ENCODE measurements at regions not wholly inside any gene's neighbourhood (a gene's known extent, or its start where the extent isn't known, plus 50 kb on each side); places are given as distances from the start of the nearest gene placed in this dataset.

GRCh38 chr6:62391358-62391757, 105.3 kb upstream of the KHDRBS2 start:
- Histone ChIP-seq H3K27ac (no peak overlapping the region), H3F3A (ENCODE audit: low read depth) (peaks cover 6% of the 10 kb centered on the region), H3K27me3 (no peaks in the 10 kb centered on the region), H3K36me3 (no peaks in the 10 kb centered on the region), H3K4me3 (no peak overlapping the region), H3K9ac (no peak overlapping the region), H3K4me1 (peaks cover 16% of the 10 kb centered on the region), H3K4me2 (no peak overlapping the region), H3K79me2 (ENCODE audit: low read depth) (no peaks in the 10 kb centered on the region), H4K20me1 (ENCODE audit: low read depth) (no peaks in the 10 kb centered on the region), H3K9me3 (ENCODE audit: low read depth) (no peaks in the 10 kb centered on the region), H2AFZ (replicated peaks) (no peak overlapping the region)
- Mint-ChIP-seq H3K27ac (no peak overlapping the region), H3K27me3 (ENCODE audit: insufficient read depth, low read depth) (no peaks in the 10 kb centered on the region), H3K4me1 (peaks cover 10% of the 10 kb centered on the region), H3K36me3 (no peaks in the 10 kb centered on the region), H3K9me3 (no peaks in the 10 kb centered on the region), H3K4me3 (no peak overlapping the region)
- no peak for TF ChIP-seq EZH2phosphoT487 (IDR thresholded peaks at IDR 0.05)
- TF ChIP-seq CTCF (IDR thresholded peaks at IDR 0.05), result no peak
- TF ChIP-seq EZH2 (IDR thresholded peaks at IDR 0.05), result no peak
- no peak for DNase-seq (ENCODE audit: low spot score)

DNA sequence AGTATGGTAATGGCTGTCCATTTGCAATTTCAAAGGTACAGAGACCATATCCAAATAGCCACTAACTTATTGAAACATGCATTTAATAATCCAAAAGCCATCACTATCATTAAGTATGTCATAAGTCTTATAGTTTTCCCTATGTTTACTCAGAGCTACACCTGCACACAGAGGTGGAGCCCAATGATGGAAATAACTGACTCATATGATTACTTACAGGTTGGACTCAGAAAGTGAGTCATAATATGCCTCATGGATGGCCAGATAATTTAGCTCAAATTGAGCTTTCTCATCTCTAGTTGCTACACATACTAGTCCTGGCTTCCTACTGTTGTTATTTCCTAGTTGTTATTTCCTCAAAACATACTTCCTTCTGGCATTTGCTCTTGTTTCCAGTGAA, 104.4 kb upstream of the KHDRBS2 start:
- Histone ChIP-seq H3K4me3 (no peak overlapping the region), H3K79me2 (ENCODE audit: low read depth) (no peaks in the 10 kb centered on the region), H3K36me3 (no peaks in the 10 kb centered on the region), H3K4me1 (peaks cover 16% of the 10 kb centered on the region), H2AFZ (replicated peaks) (no peak overlapping the region), H3K4me2 (no peak overlapping the region), H3K9me3 (ENCODE audit: low read depth) (no peaks in the 10 kb centered on the region), H3F3A (ENCODE audit: low read depth) (peaks cover 6% of the 10 kb centered on the region), H3K9ac (no peak overlapping the region), H3K27me3 (no peaks in the 10 kb centered on the region), H3K27ac (no peak overlapping the region), H4K20me1 (ENCODE audit: low read depth) (no peaks in the 10 kb centered on the region)
- no peaks in the 10 kb centered on the region for H3K9me3 Mint-ChIP-seq
- no peak for TF ChIP-seq EZH2 (IDR thresholded peaks at IDR 0.05)
- no peak for TF ChIP-seq EZH2phosphoT487 (IDR thresholded peaks at IDR 0.05)
- no peak for TF ChIP-seq CTCF (IDR thresholded peaks at IDR 0.05)
- DNase-seq (ENCODE audit: low spot score), result no peak
- no peak overlapping the region for H3K4me3 Mint-ChIP-seq
- no peak overlapping the region for H3K27ac Mint-ChIP-seq
- no peaks in the 10 kb centered on the region for H3K27me3 Mint-ChIP-seq (ENCODE audit: insufficient read depth, low read depth)
- no peaks in the 10 kb centered on the region for H3K36me3 Mint-ChIP-seq
- H3K4me1 Mint-ChIP-seq, result peaks cover 10% of the 10 kb centered on the region

GRCh38 chr6:62371453-62372210, 85.6 kb upstream of the KHDRBS2 start:
- Histone ChIP-seq H3K9me3 (ENCODE audit: low read depth) (no peaks in the 10 kb centered on the region), H3K4me3 (no peak overlapping the region), H3K27me3 (no peaks in the 10 kb centered on the region), H3K36me3 (no peaks in the 10 kb centered on the region), H3K79me2 (ENCODE audit: low read depth) (no peaks in the 10 kb centered on the region), H4K20me1 (ENCODE audit: low read depth) (no peaks in the 10 kb centered on the region), H3K9ac (no peak overlapping the region), H2AFZ (replicated peaks) (no peak overlapping the region), H3K4me2 (no peak overlapping the region), H3F3A (ENCODE audit: low read depth) (no peaks in the 10 kb centered on the region), H3K27ac (no peak overlapping the region), H3K4me1 (peaks cover 10% of the 10 kb centered on the region)
- Mint-ChIP-seq H3K9me3 (no peaks in the 10 kb centered on the region), H3K27ac (no peak overlapping the region), H3K27me3 (ENCODE audit: insufficient read depth, low read depth) (peaks cover 2% of the 10 kb centered on the region), H3K4me3 (no peak overlapping the region), H3K36me3 (no peaks in the 10 kb centered on the region), H3K4me1 (peaks cover 7% of the 10 kb centered on the region)
- TF ChIP-seq CTCF (IDR thresholded peaks at IDR 0.05) (no peak), EZH2 (IDR thresholded peaks at IDR 0.05) (no peak), EZH2phosphoT487 (IDR thresholded peaks at IDR 0.05) (no peak)
- DNase-seq (ENCODE audit: low spot score), result no peak
